Kidney epithelial cell (primary cell): ENCODE measurements at regions not wholly inside any gene's neighbourhood (a gene's known extent, or its start where the extent isn't known, plus 50 kb on each side); places are given as distances from the start of the nearest gene placed in this dataset.

Experiments
- DNase-seq: peaks from one replicate; pipeline ENCODE4 v3.0.0-alpha.2; 2010; ENCODE audit warnings: low read depth
- H3K27me3 ChIP-seq: 2 replicates; pipeline ENCODE4 v1.6.0; 2011; ENCODE audit warnings: low read length; ENCODE audit not compliant: control insufficient read depth, insufficient read depth
- H3K36me3 ChIP-seq: 2 replicates; pipeline ENCODE4 v1.5.1; 2011; ENCODE audit warnings: low read length; ENCODE audit not compliant: control insufficient read depth, insufficient read depth
- H3K4me3 ChIP-seq: 2 replicates; pipeline ENCODE4 v1.5.1; 2011; ENCODE audit warnings: low read depth, mild to moderate bottlenecking, control low read depth, low read length
- CTCF ChIP-seq: IDR thresholded peaks from 2 replicates; pipeline ENCODE4 v1.5.1; 2011; ENCODE audit warnings: mild to moderate bottlenecking, moderate library complexity, low read length, control low read depth, inconsistent platforms; ENCODE audit not compliant: insufficient read depth, poor library complexity, severe bottlenecking

- Histone ChIP-seq H3K27me3 (no peaks in the 10 kb centered on the region), H3K36me3 (no peaks in the 10 kb centered on the region), H3K4me3 (no peak overlapping the region)
- no peak for TF ChIP-seq CTCF
- no peak for DNase-seq
These were observed 605.8 kb upstream of the COX7C start for GRCh38 chr5:86011937-86012336.

DNA sequence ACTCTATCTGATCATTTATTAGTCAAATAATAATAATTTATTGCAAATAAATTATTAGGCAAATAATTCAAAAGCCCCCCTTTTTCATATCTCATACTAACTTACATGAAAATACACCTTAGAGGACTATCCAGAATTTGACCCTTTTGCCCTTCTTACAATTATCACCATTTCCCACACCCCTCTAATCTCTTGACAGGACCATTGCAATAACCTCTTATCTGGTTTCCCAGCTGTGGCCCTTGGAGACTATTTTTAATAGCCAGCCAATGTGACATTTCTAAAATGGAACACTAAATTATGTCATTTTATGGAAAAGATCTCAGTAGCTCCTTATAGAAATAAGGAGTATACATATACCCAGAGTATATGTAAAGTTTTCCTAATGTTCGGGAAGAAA is 588.4 kb upstream of the COX7C start:
- Histone ChIP-seq H3K27me3 (no peaks in the 10 kb centered on the region), H3K4me3 (no peak overlapping the region), H3K36me3 (no peaks in the 10 kb centered on the region)
- DNase-seq, result no peak
- TF ChIP-seq CTCF, result no peak

- H3K36me3 ChIP-seq, result no peaks in the 10 kb centered on the region
- no peaks in the 10 kb centered on the region for H3K27me3 ChIP-seq
- no peak for TF ChIP-seq CTCF
- DNase-seq, result no peak
- H3K4me3 ChIP-seq, result no peak overlapping the region
These were observed 587.0 kb upstream of the COX7C start for GRCh38 chr5:86030753-86031152.

DNA sequence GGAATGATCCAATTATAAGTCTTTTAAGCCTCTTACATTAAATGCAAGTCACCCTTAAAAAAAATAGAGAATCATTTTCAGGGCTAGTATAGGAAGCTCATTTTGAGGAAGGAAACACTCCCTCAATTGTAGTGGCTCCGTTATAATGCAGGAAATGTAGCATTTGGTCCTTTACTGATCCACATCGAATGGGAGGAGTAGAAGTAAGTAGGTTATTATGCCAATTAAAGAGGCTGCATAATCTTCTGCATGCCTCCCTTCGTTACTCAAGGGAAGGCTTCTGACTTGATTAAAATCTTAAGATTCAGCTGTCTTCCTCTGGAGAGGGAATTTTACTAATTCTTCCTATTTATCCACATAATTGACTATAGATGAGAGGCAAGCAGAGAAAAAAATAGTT is 579.2 kb upstream of the COX7C start:
- H3K36me3 ChIP-seq, result no peaks in the 10 kb centered on the region
- H3K27me3 ChIP-seq, result no peaks in the 10 kb centered on the region
- no peak for TF ChIP-seq CTCF
- no peak for DNase-seq
- no peak overlapping the region for H3K4me3 ChIP-seq

GRCh38 chr5:86039351-86039750 is 578.4 kb upstream of the COX7C start:
- TF ChIP-seq CTCF, result no peak
- no peak for DNase-seq
- Histone ChIP-seq H3K36me3 (no peaks in the 10 kb centered on the region), H3K27me3 (no peaks in the 10 kb centered on the region), H3K4me3 (no peak overlapping the region)

DNA sequence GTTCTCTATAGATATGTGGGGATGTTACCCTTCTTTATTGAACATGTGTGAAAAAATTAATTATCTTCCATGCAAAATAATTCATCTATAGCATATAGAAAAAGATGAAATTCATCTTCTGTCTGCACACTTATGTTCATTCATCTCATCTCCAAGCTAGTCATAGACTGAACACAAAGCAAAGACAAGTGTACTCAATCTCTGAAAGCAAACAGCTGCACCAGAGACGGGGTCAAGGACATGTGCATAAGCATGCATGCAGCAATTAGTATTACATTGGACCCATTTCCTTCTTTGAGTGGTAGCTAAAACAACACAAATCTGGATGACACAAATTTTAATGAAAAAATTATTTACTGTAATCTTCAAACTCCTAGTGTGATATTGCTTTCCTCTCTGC is 547.0 kb upstream of the COX7C start:
- H3K4me3 ChIP-seq, result no peak overlapping the region
- no peak for TF ChIP-seq CTCF
- DNase-seq, result no peak
- no peaks in the 10 kb centered on the region for H3K27me3 ChIP-seq
- H3K36me3 ChIP-seq, result no peaks in the 10 kb centered on the region
